ENCODE measurements at regions not wholly inside any gene's neighbourhood (a gene's known extent, or its start where the extent isn't known, plus 50 kb on each side); places are given as distances from the start of the nearest gene placed in this dataset.
A peak's percentile ranks its signal among the peaks of the same experiment; 100 is the strongest.

DNA sequence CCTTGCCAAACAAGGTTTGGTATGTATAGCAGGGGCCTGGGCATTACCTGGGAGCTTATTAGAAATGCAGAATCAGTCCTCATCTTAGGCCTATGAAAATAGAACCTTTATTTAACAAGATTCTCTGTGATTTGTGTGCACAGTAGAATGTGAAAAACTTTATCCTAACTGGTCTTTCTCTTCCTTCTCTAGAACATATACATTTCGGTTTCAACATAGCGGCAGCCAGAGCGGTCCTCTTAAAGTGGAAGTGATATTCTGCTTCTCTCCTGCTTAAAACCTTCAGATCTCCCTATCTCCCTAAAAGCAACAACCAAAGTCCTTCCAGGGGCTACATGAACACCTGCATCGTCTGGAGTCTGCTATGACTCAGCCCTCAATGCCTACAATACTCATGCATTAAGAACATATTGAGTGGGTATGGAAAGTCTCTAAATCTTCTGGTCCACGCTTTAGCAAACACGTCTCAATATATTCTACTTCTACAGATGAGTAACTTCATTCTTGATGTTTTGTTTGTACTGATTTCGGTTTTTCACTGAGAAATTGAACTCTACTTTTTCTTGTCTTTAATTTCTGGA, 84.5 kb downstream of the SPRY2 start:
- TF ChIP-seq, protein P1, sequence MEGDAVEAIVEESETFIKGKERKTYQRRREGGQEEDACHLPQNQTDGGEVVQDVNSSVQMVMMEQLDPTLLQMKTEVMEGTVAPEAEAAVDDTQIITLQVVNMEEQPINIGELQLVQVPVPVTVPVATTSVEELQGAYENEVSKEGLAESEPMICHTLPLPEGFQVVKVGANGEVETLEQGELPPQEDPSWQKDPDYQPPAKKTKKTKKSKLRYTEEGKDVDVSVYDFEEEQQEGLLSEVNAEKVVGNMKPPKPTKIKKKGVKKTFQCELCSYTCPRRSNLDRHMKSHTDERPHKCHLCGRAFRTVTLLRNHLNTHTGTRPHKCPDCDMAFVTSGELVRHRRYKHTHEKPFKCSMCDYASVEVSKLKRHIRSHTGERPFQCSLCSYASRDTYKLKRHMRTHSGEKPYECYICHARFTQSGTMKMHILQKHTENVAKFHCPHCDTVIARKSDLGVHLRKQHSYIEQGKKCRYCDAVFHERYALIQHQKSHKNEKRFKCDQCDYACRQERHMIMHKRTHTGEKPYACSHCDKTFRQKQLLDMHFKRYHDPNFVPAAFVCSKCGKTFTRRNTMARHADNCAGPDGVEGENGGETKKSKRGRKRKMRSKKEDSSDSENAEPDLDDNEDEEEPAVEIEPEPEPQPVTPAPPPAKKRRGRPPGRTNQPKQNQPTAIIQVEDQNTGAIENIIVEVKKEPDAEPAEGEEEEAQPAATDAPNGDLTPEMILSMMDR (IDR thresholded peaks at IDR 0.05 in 2 of 3, conservative IDR thresholded peaks at IDR 0.05 in 1 of 3; ENCODE audit: control insufficient read depth in 2 of 3, extremely low read depth in 1 of 3, insufficient read depth in 1 of 3, low read depth in 3 of 3, low read length in 3 of 3): no peak
- no peak for TF ChIP-seq SIN3A (IDR thresholded peaks at IDR 0.05; ENCODE audit: low read depth, low read length)
- TF ChIP-seq RB1 (IDR thresholded peaks at IDR 0.05; ENCODE audit: borderline replicate concordance): no peak
- TF ChIP-seq NR2C2 (IDR thresholded peaks at IDR 0.05; ENCODE audit: borderline replicate concordance, control insufficient read depth, insufficient read length, low read depth): no peak
- peak; percentile 61; the same call in 1 of the 2 replicates for TF ChIP-seq MTA2 (IDR thresholded peaks at IDR 0.05; ENCODE audit: low read depth)
- peak; percentile 65; the same call in 1 of the 2 replicates for TF ChIP-seq FOXM1 (IDR thresholded peaks at IDR 0.05; ENCODE audit: low read depth, low read length)

All from GM12878 (cell line).